ACC112 (cell line): ENCODE measurements at regions not wholly inside any gene's neighbourhood (a gene's known extent, or its start where the extent isn't known, plus 50 kb on each side); places are given as distances from the start of the nearest gene placed in this dataset.
"Not testable (repeated sequence)": the region's sequence is repeated elsewhere in the genome, so short reads cannot be mapped to it uniquely, and the experiment has no call there.

Experiments
- H2AFZ ChIP-seq: fragments of 200-600 bp; sonication (generic); one replicate; pipeline ENCODE4 v1.6.0; 2017; ENCODE audit warnings: antibody characterized with exemption, low read length; ENCODE audit not compliant: unreplicated experiment
- H3K27ac ChIP-seq: fragments of 200-600 bp; sonication (generic); 2 replicates; pipeline ENCODE4 v1.5.1; 2014; ENCODE audit warnings: low read depth, mild to moderate bottlenecking, antibody characterized with exemption, low read length, moderate library complexity
- H3K27me3 ChIP-seq: fragments of 200-600 bp; sonication (generic); 2 replicates; pipeline ENCODE4 v1.6.1; 2014; ENCODE audit warnings: mild to moderate bottlenecking, antibody characterized with exemption, low read length, moderate library complexity, mixed read lengths; ENCODE audit not compliant: insufficient read depth
- H3K36me3 ChIP-seq: fragments of 200-600 bp; sonication (generic); 2 replicates; pipeline ENCODE4 v1.6.1; 2016; ENCODE audit warnings: mild to moderate bottlenecking, antibody characterized with exemption, low read length, moderate library complexity, mixed read lengths; ENCODE audit not compliant: insufficient read depth
- H3K4me1 ChIP-seq: fragments of 200-600 bp; sonication (generic); one replicate; pipeline ENCODE4 v1.6.1; 2016; ENCODE audit warnings: low read length, mixed read lengths; ENCODE audit not compliant: insufficient read depth, unreplicated experiment, control insufficient read depth
- H3K4me3 ChIP-seq: fragments of 200-600 bp; sonication (generic); 2 replicates; pipeline ENCODE4 v1.5.1; 2014; ENCODE audit warnings: mild to moderate bottlenecking, low read depth, low read length
- H3K79me2 ChIP-seq: fragments of 200-600 bp; sonication (generic); one replicate; pipeline ENCODE4 v1.6.0; 2016; ENCODE audit warnings: low read length; ENCODE audit not compliant: control insufficient read depth, unreplicated experiment, insufficient read depth

- Histone ChIP-seq H3K79me2 (no peaks in the 10 kb centered on the region), H3K27ac (peak overlapping the region; percentile 82), H2AFZ (no peak overlapping the region), H3K27me3 (no peaks in the 10 kb centered on the region), H3K4me3 (no peak overlapping the region), H3K4me1 (peaks cover 23% of the 10 kb centered on the region), H3K36me3 (0 out of 2 replicates have a peak, but pooled peaks cover 2% of the 10 kb centered on the region)
Measured at GRCh38 chr5:159582756-159583541, 252.7 kb upstream of the IL12B start.

GRCh38 chr5:159586921-159587320, 256.6 kb upstream of the IL12B start:
- H3K27ac ChIP-seq, result no peak overlapping the region
- H3K4me3 ChIP-seq, result no peak overlapping the region
- H3K27me3 ChIP-seq, result no peaks in the 10 kb centered on the region
- 0 out of 2 replicates have a peak, but pooled peaks cover 2% of the 10 kb centered on the region for H3K36me3 ChIP-seq
- no peaks in the 10 kb centered on the region for H3K79me2 ChIP-seq
- H3K4me1 ChIP-seq, result peaks cover 16% of the 10 kb centered on the region
- no peak overlapping the region for H2AFZ ChIP-seq

- no peak overlapping the region for H3K4me3 ChIP-seq
- H3K27ac ChIP-seq, result no peak overlapping the region
- no peaks in the 10 kb centered on the region for H3K79me2 ChIP-seq
- no peaks in the 10 kb centered on the region for H3K4me1 ChIP-seq
- no peak overlapping the region for H2AFZ ChIP-seq
- no peaks in the 10 kb centered on the region for H3K27me3 ChIP-seq
- 0 out of 2 replicates have a peak, but pooled peaks cover 1% of the 10 kb centered on the region for H3K36me3 ChIP-seq
Measured at GRCh38 chr5:159588941-159589340, 258.7 kb upstream of the IL12B start.

GRCh38 chr5:159593518-159594073, 263.3 kb upstream of the IL12B start:
- Histone ChIP-seq H2AFZ (no peak overlapping the region), H3K27ac (no peak overlapping the region), H3K4me1 (no peaks in the 10 kb centered on the region), H3K36me3 (no peaks in the 10 kb centered on the region), H3K4me3 (no peak overlapping the region), H3K79me2 (no peaks in the 10 kb centered on the region), H3K27me3 (no peaks in the 10 kb centered on the region)

- not testable (repeated sequence) for H3K27ac ChIP-seq, H3K4me1 ChIP-seq, H3K79me2 ChIP-seq, H3K36me3 ChIP-seq, H3K4me3 ChIP-seq, H3K27me3 ChIP-seq, H2AFZ ChIP-seq
Measured at GRCh38 chr5:159595561-159595960, 265.3 kb upstream of the IL12B start.

- Histone ChIP-seq H3K4me3 (no peak overlapping the region), H3K36me3 (no peaks in the 10 kb centered on the region), H3K4me1 (peaks cover 15% of the 10 kb centered on the region), H3K27ac (no peak overlapping the region), H2AFZ (peak overlapping the region; percentile 9), H3K27me3 (no peaks in the 10 kb centered on the region), H3K79me2 (no peaks in the 10 kb centered on the region)
Measured at GRCh38 chr5:159601216-159601615, 270.9 kb upstream of the IL12B start.

- Histone ChIP-seq H2AFZ (no peak overlapping the region), H3K27ac (no peak overlapping the region), H3K27me3 (no peaks in the 10 kb centered on the region), H3K4me3 (no peak overlapping the region), H3K4me1 (peaks cover 16% of the 10 kb centered on the region), H3K79me2 (no peaks in the 10 kb centered on the region), H3K36me3 (no peaks in the 10 kb centered on the region)
Measured at GRCh38 chr5:159602434-159602833, 272.1 kb upstream of the IL12B start.

GRCh38 chr5:159605585-159605984, 275.3 kb upstream of the IL12B start:
- H3K27me3 ChIP-seq, result no peaks in the 10 kb centered on the region
- no peaks in the 10 kb centered on the region for H3K79me2 ChIP-seq
- H3K36me3 ChIP-seq, result no peaks in the 10 kb centered on the region
- H3K27ac ChIP-seq, result peak overlapping the region; percentile 41
- peak overlapping the region; percentile 56 for H2AFZ ChIP-seq
- peaks cover 22% of the 10 kb centered on the region for H3K4me1 ChIP-seq
- peak overlapping the region; percentile 34; the same call in 1 of the 2 replicates for H3K4me3 ChIP-seq

- Histone ChIP-seq H3K36me3 (no peaks in the 10 kb centered on the region), H3K27me3 (no peaks in the 10 kb centered on the region), H2AFZ (no peak overlapping the region), H3K27ac (peak overlapping the region; percentile 40), H3K4me3 (no peak overlapping the region), H3K4me1 (peaks cover 22% of the 10 kb centered on the region), H3K79me2 (no peaks in the 10 kb centered on the region)
Measured at GRCh38 chr5:159609359-159609758, 279.1 kb upstream of the IL12B start.

GRCh38 chr5:159610966-159611579, 280.8 kb upstream of the IL12B start:
- Histone ChIP-seq H3K4me1 (peaks cover 8% of the 10 kb centered on the region), H3K79me2 (no peaks in the 10 kb centered on the region), H3K27ac (no peak overlapping the region), H3K27me3 (no peaks in the 10 kb centered on the region), H2AFZ (no peak overlapping the region), H3K4me3 (no peak overlapping the region), H3K36me3 (no peaks in the 10 kb centered on the region)

- Histone ChIP-seq H3K4me1 (peaks cover 11% of the 10 kb centered on the region), H3K36me3 (no peaks in the 10 kb centered on the region), H3K27me3 (no peaks in the 10 kb centered on the region), H3K27ac (no peak overlapping the region), H3K4me3 (no peak overlapping the region), H2AFZ (no peak overlapping the region), H3K79me2 (no peaks in the 10 kb centered on the region)
Measured at GRCh38 chr5:159616952-159617351, 286.7 kb upstream of the IL12B start.
